BE2C (cell line): ENCODE measurements at regions not wholly inside any gene's neighbourhood (a gene's known extent, or its start where the extent isn't known, plus 50 kb on each side); places are given as distances from the start of the nearest gene placed in this dataset.

ENCODE experiments used
- DNase-seq: peaks from one replicate; pipeline ENCODE4 v3.0.0-alpha.2; 2020
- H3K27me3 ChIP-seq: fragments of 250-450 bp; sonication (Bioruptor Pico); 2 replicates; pipeline ENCODE4 v1.5.1; 2020; ENCODE audit warnings: mild to moderate bottlenecking
- H3K36me3 ChIP-seq: fragments of 250-450 bp; sonication (Bioruptor Pico); 2 replicates; pipeline ENCODE4 v1.5.1; 2020; ENCODE audit warnings: mild to moderate bottlenecking
- H3K4me1 ChIP-seq: fragments of 250-450 bp; sonication (Bioruptor Pico); 2 replicates; pipeline ENCODE4 v1.5.1; 2020
- H3K4me3 ChIP-seq: 2 replicates; pipeline ENCODE4 v1.5.1; 2011; ENCODE audit warnings: low read depth, low read length
- H3K9me3 ChIP-seq: fragments of 250-450 bp; sonication (Bioruptor Pico); 2 replicates; pipeline ENCODE4 v1.5.1; 2020
- CTCF ChIP-seq: IDR thresholded peaks from 2 replicates; pipeline ENCODE4 v1.5.1; 2012; ENCODE audit warnings: mild to moderate bottlenecking, low read depth, low read length

- Histone ChIP-seq H3K36me3 (no peaks in the 10 kb centered on the region), H3K4me3 (no peak overlapping the region), H3K27me3 (no peaks in the 10 kb centered on the region), H3K9me3 (no peaks in the 10 kb centered on the region), H3K4me1 (no peaks in the 10 kb centered on the region)
- TF ChIP-seq CTCF = no peak
- DNase-seq = no peak
These were observed 60.6 kb upstream of the ARHGAP20 start for GRCh38 chr11:110772863-110773262.

DNA sequence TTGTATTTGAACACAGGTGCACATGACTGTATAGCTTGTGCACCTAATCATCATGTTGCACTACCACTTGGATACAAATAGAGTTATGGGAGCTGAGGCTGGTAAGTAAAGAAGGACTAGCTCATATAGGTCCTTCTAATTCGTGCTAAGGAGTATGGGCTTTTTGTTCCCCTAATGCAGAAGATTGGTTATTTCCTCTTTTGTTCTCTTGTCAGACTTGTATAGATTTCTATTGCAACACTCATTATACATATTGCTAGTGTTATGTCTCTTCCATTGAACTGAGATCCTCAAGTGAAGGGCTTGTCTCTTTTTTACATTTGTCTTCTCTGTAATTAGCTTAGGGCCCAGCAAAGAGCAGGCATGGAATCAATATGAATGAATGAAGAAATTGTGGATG is 54.1 kb upstream of the ARHGAP20 start:
- no peak for DNase-seq

DNA sequence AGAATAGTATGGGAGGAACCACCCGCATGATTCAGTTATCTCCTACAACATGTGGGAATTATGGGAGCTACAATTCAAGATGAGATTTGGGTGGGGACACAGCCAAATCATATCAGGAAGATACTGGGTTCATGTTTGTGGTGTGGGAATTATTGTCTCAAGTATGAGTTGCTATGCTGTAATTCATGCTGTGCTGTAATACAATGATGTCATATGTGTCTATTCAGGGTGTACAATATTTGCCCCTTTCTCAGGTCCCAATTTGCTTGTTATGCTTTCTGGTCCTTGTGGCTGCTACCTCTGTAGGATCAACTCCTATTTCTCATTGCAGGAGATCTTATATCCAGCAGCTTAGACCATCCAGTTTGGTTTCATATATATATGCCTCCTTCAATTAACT is 52.2 kb upstream of the ARHGAP20 start:
- Histone ChIP-seq H3K27me3 (no peaks in the 10 kb centered on the region), H3K36me3 (no peaks in the 10 kb centered on the region), H3K4me3 (no peak overlapping the region), H3K4me1 (no peaks in the 10 kb centered on the region), H3K9me3 (no peaks in the 10 kb centered on the region)
- no peak for DNase-seq
- TF ChIP-seq CTCF = no peak

More for the DNA sequence above, 54.1 kb upstream of the ARHGAP20 start:
- Histone ChIP-seq H3K4me1 (no peaks in the 10 kb centered on the region), H3K9me3 (no peaks in the 10 kb centered on the region), H3K27me3 (no peaks in the 10 kb centered on the region), H3K36me3 (no peaks in the 10 kb centered on the region), H3K4me3 (no peak overlapping the region)
- TF ChIP-seq CTCF = no peak

GRCh38 chr11:110763249-110764011 is 51.2 kb upstream of the ARHGAP20 start:
- no peaks in the 10 kb centered on the region for H3K36me3 ChIP-seq
- no peaks in the 10 kb centered on the region for H3K4me1 ChIP-seq
- DNase-seq = no peak
- H3K27me3 ChIP-seq = no peaks in the 10 kb centered on the region
- no peaks in the 10 kb centered on the region for H3K9me3 ChIP-seq
- no peak overlapping the region for H3K4me3 ChIP-seq
- no peak for TF ChIP-seq CTCF

- Histone ChIP-seq H3K4me3 (no peak overlapping the region), H3K4me1 (no peaks in the 10 kb centered on the region), H3K36me3 (no peaks in the 10 kb centered on the region), H3K9me3 (no peaks in the 10 kb centered on the region), H3K27me3 (no peaks in the 10 kb centered on the region)
- no peak for DNase-seq
- TF ChIP-seq CTCF = no peak
These were observed 50.4 kb upstream of the ARHGAP20 start for GRCh38 chr11:110762590-110762989.
